Trophoblast cell (in vitro differentiated cells and primary cell): ENCODE measurements at regions not wholly inside any gene's neighbourhood (a gene's known extent, or its start where the extent isn't known, plus 50 kb on each side); places are given as distances from the start of the nearest gene placed in this dataset.

Experiments used
- DNase-seq, 2 donors: peaks; one replicate each; pipeline ENCODE4 v3.0.0-alpha.2; 2016
- H2AFZ ChIP-seq: 2 replicates; pipeline ENCODE4 v1.6.1; 2013; ENCODE audit warnings: low read length, moderate library complexity, mild to moderate bottlenecking; ENCODE audit not compliant: insufficient read depth, poor library complexity
- H2AK5ac ChIP-seq: 2 replicates; pipeline ENCODE4 v1.6.1; 2013; ENCODE audit warnings: mild to moderate bottlenecking, low read length
- H2BK120ac ChIP-seq: 2 replicates; pipeline ENCODE4 v1.6.1; 2013; ENCODE audit warnings: low read length, mild to moderate bottlenecking, moderate library complexity; ENCODE audit not compliant: insufficient read depth, poor library complexity
- H2BK12ac ChIP-seq: 2 replicates; pipeline ENCODE4 v1.6.1; 2013; ENCODE audit warnings: mild to moderate bottlenecking, low read length, moderate library complexity
- H2BK5ac ChIP-seq: 2 replicates; pipeline ENCODE4 v1.6.1; 2013; ENCODE audit warnings: low read length, low read depth, moderate library complexity, mild to moderate bottlenecking; ENCODE audit not compliant: poor library complexity
- H3K14ac ChIP-seq: 2 replicates; pipeline ENCODE4 v1.6.1; 2013; ENCODE audit warnings: mild to moderate bottlenecking, low read length
- H3K18ac ChIP-seq: 2 replicates; pipeline ENCODE4 v1.6.1; 2013; ENCODE audit warnings: mild to moderate bottlenecking, low read length
- H3K23ac ChIP-seq: 2 replicates; pipeline ENCODE4 v1.6.1; 2013; ENCODE audit warnings: low read length
- H3K27ac ChIP-seq: 2 replicates; pipeline ENCODE4 v1.5.1; 2013; ENCODE audit warnings: low read depth, mild to moderate bottlenecking, inconsistent platforms, low read length, moderate library complexity
- H3K27me3 ChIP-seq: 2 replicates; pipeline ENCODE4 v1.6.1; 2013; ENCODE audit warnings: inconsistent platforms, mild to moderate bottlenecking, low read length, moderate library complexity; ENCODE audit not compliant: insufficient read depth
- H3K36me3 ChIP-seq, 2 experiments: 1 replicate in 1 of 2; 2 replicates in 1 of 2; pipeline ENCODE4 v1.6.1; 2013; ENCODE audit warnings: low read length in 2 of 2, mild to moderate bottlenecking in 2 of 2, moderate library complexity in 1 of 2; ENCODE audit not compliant: insufficient read depth in 2 of 2, control insufficient read depth in 1 of 2
- H3K4ac ChIP-seq: 2 replicates; pipeline ENCODE4 v1.6.1; 2013; ENCODE audit warnings: low read depth, mild to moderate bottlenecking, low read length, moderate library complexity
- H3K4me1 ChIP-seq, 2 experiments: 1 replicate in 1 of 2; 2 replicates in 1 of 2; pipeline ENCODE4 v1.6.1; 2013; ENCODE audit warnings: low read length in 2 of 2, mild to moderate bottlenecking in 2 of 2, moderate library complexity in 1 of 2; ENCODE audit not compliant: insufficient read depth in 2 of 2, control insufficient read depth in 1 of 2
- H3K4me2 ChIP-seq: 2 replicates; pipeline ENCODE4 v1.6.1; 2013; ENCODE audit warnings: inconsistent platforms, mild to moderate bottlenecking, low read length, moderate library complexity
- H3K4me3 ChIP-seq: 2 replicates; pipeline ENCODE4 v1.5.1; 2013; ENCODE audit warnings: mild to moderate bottlenecking, low read depth, low read length, inconsistent platforms
- H3K79me1 ChIP-seq: one replicate; pipeline ENCODE4 v1.6.1; 2013; ENCODE audit warnings: low read length
- H3K79me2 ChIP-seq: 2 replicates; pipeline ENCODE4 v1.6.1; 2013; ENCODE audit warnings: low read length, mild to moderate bottlenecking; ENCODE audit not compliant: control insufficient read depth, insufficient read depth, poor library complexity
- H3K9ac ChIP-seq: 2 replicates; pipeline ENCODE4 v1.6.1; 2013; ENCODE audit warnings: mild to moderate bottlenecking, low read length
- H3K9me3 ChIP-seq: 2 replicates; pipeline ENCODE4 v1.6.1; 2013; ENCODE audit warnings: low read depth, mild to moderate bottlenecking, control low read depth, inconsistent platforms, low read length; ENCODE audit not compliant: insufficient read depth
- H4K12ac ChIP-seq: 2 replicates; pipeline ENCODE4 v1.6.1; 2013; ENCODE audit warnings: low read depth, mild to moderate bottlenecking, low read length, moderate library complexity
- H4K8ac ChIP-seq: 2 replicates; pipeline ENCODE4 v1.6.1; 2013; ENCODE audit warnings: low read depth, mild to moderate bottlenecking, low read length, moderate library complexity
- H4K91ac ChIP-seq: one replicate; pipeline ENCODE4 v1.6.1; 2013; ENCODE audit warnings: low read depth, mild to moderate bottlenecking, low read length, moderate library complexity
- WGBS: extraction: QIAGEN DNeasy Blood & Tissue Kit; methylation state at CpG from one replicate; pipeline ENCODE4 v1.1.7; 2013; ENCODE audit warnings: missing lambda C conversion rate; ENCODE audit not compliant: insufficient read length, insufficient coverage; ENCODE audit errors: extremely low coverage; 5-methylcytosine and 5-hydroxymethylcytosine counted together

- WGBS: no CpG with 5 or more reads among the region's 7 CpGs
- Histone ChIP-seq H2AK5ac (no peak overlapping the region), H3K4ac (no peak overlapping the region), H2BK12ac (no peak overlapping the region), H3K27me3 (no peaks in the 10 kb centered on the region), H2BK5ac (no peak overlapping the region), H4K91ac (no peak overlapping the region), H3K79me1 (no peaks in the 10 kb centered on the region), H2AFZ (no peak overlapping the region), H3K9me3 (peaks cover 3% of the 10 kb centered on the region), H3K9ac (no peak overlapping the region), H2BK120ac (no peak overlapping the region), H4K12ac (no peak overlapping the region), H3K4me2 (no peak overlapping the region), H3K14ac (no peak overlapping the region), H3K36me3 (no peaks in the 10 kb centered on the region), H3K4me1 (no peaks in the 10 kb centered on the region), H3K23ac (no peak overlapping the region), H4K8ac (no peak overlapping the region), H3K27ac (no peak overlapping the region), H3K18ac (no peak overlapping the region), H3K79me2 (no peaks in the 10 kb centered on the region), H3K4me3 (no peak overlapping the region)
- no peak for DNase-seq
These were observed 408.7 kb upstream of the ZFP42 start for GRCh38 chr4:187586892-187587291.

- Histone ChIP-seq H3K27me3 (no peaks in the 10 kb centered on the region), H4K12ac (no peak overlapping the region), H3K4ac (no peak overlapping the region), H3K36me3 (no peaks in the 10 kb centered on the region), H3K18ac (no peak overlapping the region), H3K79me1 (no peaks in the 10 kb centered on the region), H3K4me1 (no peaks in the 10 kb centered on the region), H2AK5ac (no peak overlapping the region), H3K4me3 (no peak overlapping the region), H3K14ac (no peak overlapping the region), H3K23ac (no peak overlapping the region), H2BK120ac (no peak overlapping the region), H2BK5ac (no peak overlapping the region), H3K79me2 (no peaks in the 10 kb centered on the region), H2AFZ (no peak overlapping the region), H3K27ac (no peak overlapping the region), H3K9ac (no peak overlapping the region), H3K4me2 (no peak overlapping the region), H3K9me3 (no peaks in the 10 kb centered on the region), H2BK12ac (no peak overlapping the region), H4K8ac (no peak overlapping the region), H4K91ac (no peak overlapping the region)
- no peak for DNase-seq
- no CpG with 5 or more reads among the region's 5 CpGs for WGBS
These were observed 397.4 kb upstream of the ZFP42 start for GRCh38 chr4:187598196-187598595.

- no peak overlapping the region for H2BK12ac ChIP-seq
- peaks cover 0 to 1% of the 10 kb centered on the region in 2 experiments for H3K4me1 ChIP-seq
- H3K27ac ChIP-seq: no peak overlapping the region
- H3K79me1 ChIP-seq: peaks cover 2% of the 10 kb centered on the region
- H2AK5ac ChIP-seq: no peak overlapping the region
- no peak overlapping the region for H2AFZ ChIP-seq
- H4K91ac ChIP-seq: no peak overlapping the region
- no peak for DNase-seq
- no peak overlapping the region for H3K4me2 ChIP-seq
- H3K9me3 ChIP-seq: no peaks in the 10 kb centered on the region
- H3K18ac ChIP-seq: no peak overlapping the region
- H3K27me3 ChIP-seq: no peaks in the 10 kb centered on the region
- no peak overlapping the region for H3K9ac ChIP-seq
- H4K8ac ChIP-seq: no peak overlapping the region
- H3K79me2 ChIP-seq: no peaks in the 10 kb centered on the region
- no peak overlapping the region for H3K4me3 ChIP-seq
- no peak overlapping the region for H3K23ac ChIP-seq
- no peak overlapping the region for H3K4ac ChIP-seq
- no CpG with 5 or more reads among the region's 11 CpGs for WGBS
- no peak overlapping the region for H2BK120ac ChIP-seq
- H3K36me3 ChIP-seq: no peaks in the 10 kb centered on the region
- H4K12ac ChIP-seq: no peak overlapping the region
- H2BK5ac ChIP-seq: no peak overlapping the region
- H3K14ac ChIP-seq: no peak overlapping the region
These were observed 393.1 kb upstream of the ZFP42 start for GRCh38 chr4:187602339-187603092.

- Histone ChIP-seq H3K4ac (no peak overlapping the region), H3K9me3 (no peaks in the 10 kb centered on the region), H2AK5ac (no peak overlapping the region), H3K23ac (no peak overlapping the region), H3K27me3 (no peaks in the 10 kb centered on the region), H3K36me3 (no peaks in the 10 kb centered on the region), H3K9ac (no peak overlapping the region), H3K4me2 (no peak overlapping the region), H4K91ac (no peak overlapping the region), H4K8ac (no peak overlapping the region), H2BK12ac (no peak overlapping the region), H3K14ac (no peak overlapping the region), H3K4me1 (peaks cover 0 to 1% of the 10 kb centered on the region in 2 experiments), H3K27ac (no peak overlapping the region), H3K4me3 (no peak overlapping the region), H3K18ac (no peak overlapping the region), H3K79me2 (no peaks in the 10 kb centered on the region), H2BK5ac (no peak overlapping the region), H3K79me1 (peaks cover 3% of the 10 kb centered on the region), H2AFZ (no peak overlapping the region), H2BK120ac (no peak overlapping the region), H4K12ac (no peak overlapping the region)
- DNase-seq: no peak
- no CpG with 5 or more reads among the region's 5 CpGs for WGBS
These were observed 392.2 kb upstream of the ZFP42 start for GRCh38 chr4:187603093-187604025.
